ENCODE measurements at regions not wholly inside any gene's neighbourhood (a gene's known extent, or its start where the extent isn't known, plus 50 kb on each side); places are given as distances from the start of the nearest gene placed in this dataset.

- 83% methylated on average over 3 of the region's 3 CpGs for WGBS
- H3K4me3 ChIP-seq, result no peak overlapping the region
- peaks cover 36% of the 10 kb centered on the region for H3K27me3 ChIP-seq
- no peaks in the 10 kb centered on the region for H3K9me3 ChIP-seq
- no peak for TF ChIP-seq POLR2A (IDR thresholded peaks at IDR 0.05)
- no peak for TF ChIP-seq POLR2AphosphoS5 (IDR thresholded peaks at IDR 0.05)
- TF ChIP-seq CTCF (IDR thresholded peaks at IDR 0.05), result no peak
- no peak for TF ChIP-seq EP300 (IDR thresholded peaks at IDR 0.05)
- H3K4me1 ChIP-seq, result no peaks in the 10 kb centered on the region
- no peaks in the 10 kb centered on the region for H3K36me3 ChIP-seq
- no peak overlapping the region for H3K27ac ChIP-seq
- DNase-seq (ENCODE audit: low spot score in 2 of 2), result no peak
These were observed 179.1 kb downstream of the PHETA1 start for GRCh38 chr12:111189792-111190191.

GRCh38 chr12:111188436-111188835 lies 180.5 kb downstream of the PHETA1 start:
- H3K27ac ChIP-seq, result no peak overlapping the region
- no peaks in the 10 kb centered on the region for H3K4me1 ChIP-seq
- no peak for DNase-seq (ENCODE audit: low spot score in 2 of 2)
- H3K36me3 ChIP-seq, result no peaks in the 10 kb centered on the region
- no peaks in the 10 kb centered on the region for H3K9me3 ChIP-seq
- peaks cover 31% of the 10 kb centered on the region for H3K27me3 ChIP-seq
- 82% methylated on average over 8 of the region's 8 CpGs for WGBS
- no peak overlapping the region for H3K4me3 ChIP-seq
- TF ChIP-seq POLR2AphosphoS5 (IDR thresholded peaks at IDR 0.05), result no peak

- Histone ChIP-seq H3K36me3 (no peaks in the 10 kb centered on the region), H3K27me3 (peaks cover 37% of the 10 kb centered on the region), H3K9me3 (no peaks in the 10 kb centered on the region), H3K4me1 (no peaks in the 10 kb centered on the region), H3K4me3 (no peak overlapping the region), H3K27ac (no peak overlapping the region)
- 67% methylated on average over 17 of the region's 17 CpGs for WGBS
- DNase-seq (ENCODE audit: low spot score in 2 of 2), result no peak
- TF ChIP-seq EP300 (IDR thresholded peaks at IDR 0.05), result no peak
- no peak for TF ChIP-seq POLR2AphosphoS5 (IDR thresholded peaks at IDR 0.05)
- no peak for TF ChIP-seq CTCF (IDR thresholded peaks at IDR 0.05)
- TF ChIP-seq POLR2A (IDR thresholded peaks at IDR 0.05), result no peak
These were observed 182.5 kb downstream of the PHETA1 start for GRCh38 chr12:111186347-111186746.

- 84% methylated on average over 6 of the region's 6 CpGs for WGBS
These were observed 183.0 kb downstream of the PHETA1 start for GRCh38 chr12:111185889-111186227.

GRCh38 chr12:111185206-111185888 lies 183.5 kb downstream of the PHETA1 start:
- WGBS, result 75% methylated on average over 9 of the region's 13 CpGs
- Histone ChIP-seq H3K36me3 (no peaks in the 10 kb centered on the region), H3K27me3 (peaks cover 41% of the 10 kb centered on the region), H3K4me1 (peaks cover 5% of the 10 kb centered on the region), H3K9me3 (no peaks in the 10 kb centered on the region), H3K4me3 (no peak overlapping the region), H3K27ac (no peak overlapping the region)
- no peak for DNase-seq (ENCODE audit: low spot score in 2 of 2)
- no peak for TF ChIP-seq POLR2A (IDR thresholded peaks at IDR 0.05)
- no peak for TF ChIP-seq POLR2AphosphoS5 (IDR thresholded peaks at IDR 0.05)
- TF ChIP-seq CTCF (IDR thresholded peaks at IDR 0.05), result no peak
- no peak for TF ChIP-seq EP300 (IDR thresholded peaks at IDR 0.05)

More at GRCh38 chr12:111185889-111186227, 183.0 kb downstream of the PHETA1 start:
- Histone ChIP-seq H3K4me1 (peaks cover 5% of the 10 kb centered on the region), H3K36me3 (no peaks in the 10 kb centered on the region), H3K9me3 (no peaks in the 10 kb centered on the region), H3K27me3 (peaks cover 37% of the 10 kb centered on the region), H3K27ac (no peak overlapping the region), H3K4me3 (no peak overlapping the region)
- DNase-seq (ENCODE audit: low spot score in 2 of 2), result no peak
- TF ChIP-seq POLR2AphosphoS5 (IDR thresholded peaks at IDR 0.05) (no peak), POLR2A (IDR thresholded peaks at IDR 0.05) (no peak), EP300 (IDR thresholded peaks at IDR 0.05) (no peak), CTCF (IDR thresholded peaks at IDR 0.05) (no peak)

GRCh38 chr12:111184161-111184560 lies 184.7 kb downstream of the PHETA1 start:
- no peak for TF ChIP-seq EP300 (IDR thresholded peaks at IDR 0.05)
- no peak for DNase-seq (ENCODE audit: low spot score in 2 of 2)
- 93% methylated on average over 1 of the region's 1 CpG for WGBS
- Histone ChIP-seq H3K9me3 (no peaks in the 10 kb centered on the region), H3K27ac (no peak overlapping the region), H3K36me3 (no peaks in the 10 kb centered on the region), H3K27me3 (peaks cover 52% of the 10 kb centered on the region), H3K4me3 (no peak overlapping the region), H3K4me1 (peaks cover 5% of the 10 kb centered on the region)
